Fibroblast of lung (primary cell): ENCODE measurements at regions not wholly inside any gene's neighbourhood (a gene's known extent, or its start where the extent isn't known, plus 50 kb on each side); places are given as distances from the start of the nearest gene placed in this dataset.

Experiments
- CTCF ChIP-seq, 2 donors: IDR thresholded peaks in 1 of 2; conservative IDR thresholded peaks in 1 of 2; 1 replicate in 1 of 2; 2 replicates in 1 of 2; pipeline ENCODE4 v1.5.1; 2011 to 2012; ENCODE audit warnings: low read length in 2 of 2, control low read depth in 1 of 2, inconsistent platforms in 1 of 2, low read depth in 1 of 2, mild to moderate bottlenecking in 1 of 2
- EZH2 ChIP-seq: IDR thresholded peaks from 2 replicates; pipeline ENCODE4 v1.5.1; 2012; ENCODE audit warnings: low read length, control low read depth, mild to moderate bottlenecking; ENCODE audit errors: missing control alignments

- TF ChIP-seq CTCF (conservative IDR thresholded peaks at IDR 0.05 in 1 of 2, IDR thresholded peaks at IDR 0.05 in 1 of 2; ENCODE audit: low read depth in 1 of 2, low read length in 2 of 2) (no peak), EZH2 (no peak)
Observed at GRCh38 chr11:26780376-26781085, 58.7 kb upstream of the SLC5A12 start.
